ENCODE measurements at regions not wholly inside any gene's neighbourhood (a gene's known extent, or its start where the extent isn't known, plus 50 kb on each side); places are given as distances from the start of the nearest gene placed in this dataset.

DNA sequence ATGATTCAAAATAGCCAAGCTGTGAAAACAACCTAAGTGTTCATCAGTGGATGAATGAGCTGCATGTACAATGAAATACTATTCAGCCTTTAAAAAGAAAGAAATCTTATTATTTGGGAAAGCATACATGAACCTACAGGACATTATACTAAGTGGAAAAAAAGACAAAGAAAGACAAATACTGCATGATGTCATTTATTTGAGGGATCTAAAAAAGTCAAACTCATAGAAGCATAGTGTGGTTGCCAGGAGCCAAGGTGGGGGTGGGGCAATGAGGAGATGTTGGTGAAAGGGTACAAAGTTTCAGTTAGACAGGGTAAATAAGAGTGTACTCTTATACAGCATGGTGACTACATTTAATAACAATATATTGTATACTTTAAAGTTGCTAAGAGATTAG lies 261.5 kb downstream of the PARP8 start (continued):
- TF ChIP-seq, protein P1, sequence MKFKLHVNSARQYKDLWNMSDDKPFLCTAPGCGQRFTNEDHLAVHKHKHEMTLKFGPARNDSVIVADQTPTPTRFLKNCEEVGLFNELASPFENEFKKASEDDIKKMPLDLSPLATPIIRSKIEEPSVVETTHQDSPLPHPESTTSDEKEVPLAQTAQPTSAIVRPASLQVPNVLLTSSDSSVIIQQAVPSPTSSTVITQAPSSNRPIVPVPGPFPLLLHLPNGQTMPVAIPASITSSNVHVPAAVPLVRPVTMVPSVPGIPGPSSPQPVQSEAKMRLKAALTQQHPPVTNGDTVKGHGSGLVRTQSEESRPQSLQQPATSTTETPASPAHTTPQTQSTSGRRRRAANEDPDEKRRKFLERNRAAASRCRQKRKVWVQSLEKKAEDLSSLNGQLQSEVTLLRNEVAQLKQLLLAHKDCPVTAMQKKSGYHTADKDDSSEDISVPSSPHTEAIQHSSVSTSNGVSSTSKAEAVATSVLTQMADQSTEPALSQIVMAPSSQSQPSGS (tag by site-specific recombination; IDR thresholded peaks at IDR 0.05; ENCODE audit: low read depth) = peak; percentile 71

DNA sequence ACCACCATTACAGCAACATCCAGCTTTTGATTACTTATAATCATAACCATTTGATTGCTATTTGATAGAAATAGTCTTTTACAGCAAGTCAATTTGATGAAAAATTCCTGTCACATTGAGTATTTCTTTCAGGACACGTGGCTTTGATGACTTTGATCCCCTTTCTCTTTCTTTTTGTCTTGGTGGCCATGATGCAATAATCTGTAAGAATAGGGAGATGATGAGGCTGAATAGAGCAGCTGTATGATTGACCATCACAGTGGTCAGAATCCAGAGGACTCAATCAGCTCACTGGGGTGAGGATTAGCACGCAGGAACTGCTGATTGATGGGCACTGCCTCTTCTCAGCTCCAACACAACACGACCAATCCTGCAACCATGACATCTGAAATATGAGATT lies 262.7 kb downstream of the PARP8 start:
- Histone ChIP-seq H3K9me3 (ENCODE audit: control insufficient read depth, insufficient read depth, low read depth, low read length) (no peaks in the 10 kb centered on the region), H3K4me1 (ENCODE audit: control insufficient read depth, insufficient read depth, low read length) (no peaks in the 10 kb centered on the region), H3K27ac (ENCODE audit: extremely low read depth, low read depth, low read length) (no peak overlapping the region), H3K4me3 (ENCODE audit: low read depth, low read length) (no peak overlapping the region), H3K36me3 (ENCODE audit: control insufficient read depth in 2 of 2, insufficient read depth in 1 of 2, low read length in 2 of 2) (no peaks in the 10 kb centered on the region)
- TF ChIP-seq SETDB1 (IDR thresholded peaks at IDR 0.05; ENCODE audit: insufficient read length, low read length) (no peak), ZBTB8A (tag by site-specific recombination; IDR thresholded peaks at IDR 0.05) (no peak), GLIS2 (tag by site-specific recombination; IDR thresholded peaks at IDR 0.05) (no peak), ZNF280C (tag by site-specific recombination; IDR thresholded peaks at IDR 0.05) (no peak), MZF1 (tag by site-specific recombination; IDR thresholded peaks at IDR 0.05; ENCODE audit: borderline replicate concordance) (peak; percentile 58; the same call in 1 of the 2 replicates), YY1 (tag by site-specific recombination; IDR thresholded peaks at IDR 0.05) (no peak), SP7 (tag by site-specific recombination; IDR thresholded peaks at IDR 0.05) (no peak), OVOL3 (tag by site-specific recombination; IDR thresholded peaks at IDR 0.05) (no peak), ZBTB10 (tag by site-specific recombination; IDR thresholded peaks at IDR 0.05) (no peak)
- POLR2A ChIA-PET = no interaction called here
- CTCF ChIA-PET = interaction anchor here (1.2 kb wide), 1 partner anchor 34 kb away, joined by 8 read pairs; no protein-coding TSS in a partner anchor

- H3K9me3 ChIP-seq (ENCODE audit: control insufficient read depth, insufficient read depth, low read depth, low read length) = no peaks in the 10 kb centered on the region
- no peaks in the 10 kb centered on the region for H3K36me3 ChIP-seq (ENCODE audit: control insufficient read depth in 2 of 2, insufficient read depth in 1 of 2, low read length in 2 of 2)
- ChIA-PET CTCF (no interaction called here), POLR2A (no interaction called here)
- no peaks in the 10 kb centered on the region for H3K4me1 ChIP-seq (ENCODE audit: control insufficient read depth, insufficient read depth, low read length)
- no peak overlapping the region for H3K27ac ChIP-seq (ENCODE audit: extremely low read depth, low read depth, low read length)
- TF ChIP-seq ZNF426 (tag by site-specific recombination; IDR thresholded peaks at IDR 0.05) (no peak), ZNF629 (tag by site-specific recombination; IDR thresholded peaks at IDR 0.05) (no peak), ZBTB49 (tag by site-specific recombination; IDR thresholded peaks at IDR 0.05; ENCODE audit: low read depth) (no peak), TSHZ1 (tag by site-specific recombination; IDR thresholded peaks at IDR 0.05; ENCODE audit: borderline replicate concordance) (no peak), ZNF571 (tag by site-specific recombination; IDR thresholded peaks at IDR 0.05) (no peak), SP7 (tag by site-specific recombination; IDR thresholded peaks at IDR 0.05) (no peak)
- no peak overlapping the region for H3K4me3 ChIP-seq (ENCODE audit: low read depth, low read length)
Measured at GRCh38 chr5:50934343-50934742, 267.9 kb downstream of the PARP8 start.
